Urothelium cell line (cell line): ENCODE measurements at regions not wholly inside any gene's neighbourhood (a gene's known extent, or its start where the extent isn't known, plus 50 kb on each side); places are given as distances from the start of the nearest gene placed in this dataset.

Experiments used
- DNase-seq: peaks from one replicate; pipeline ENCODE4 v3.0.0; 2011; ENCODE audit warnings: low spot score, mixed read lengths
- FAIRE-seq: peaks from 2 replicates; lab custom pipeline; 2011; peaks lifted over from hg19 to GRCh38; lab: Jason Lieb, UNC

DNA sequence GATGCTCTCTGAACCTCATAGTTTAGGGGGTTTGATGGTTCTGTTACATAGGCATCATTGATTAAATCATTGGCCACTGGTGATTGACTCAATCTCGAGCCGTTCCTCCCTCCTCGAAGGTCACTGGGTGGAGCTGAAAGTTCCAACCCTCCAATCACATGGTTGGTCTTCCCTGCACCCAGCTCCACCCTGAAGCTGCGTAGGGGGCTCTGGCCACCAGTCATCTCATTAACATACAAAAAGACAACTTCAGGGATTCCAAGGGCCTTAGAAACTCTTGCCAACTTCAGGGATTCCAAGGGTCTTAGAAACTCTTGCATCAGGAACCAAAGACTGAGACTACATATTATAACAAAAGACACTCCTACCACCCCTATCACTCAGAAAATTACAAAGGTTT is 306.5 kb upstream of the TNRC6C start:
- DNase-seq (no peak), FAIRE-seq (no peak)

DNA sequence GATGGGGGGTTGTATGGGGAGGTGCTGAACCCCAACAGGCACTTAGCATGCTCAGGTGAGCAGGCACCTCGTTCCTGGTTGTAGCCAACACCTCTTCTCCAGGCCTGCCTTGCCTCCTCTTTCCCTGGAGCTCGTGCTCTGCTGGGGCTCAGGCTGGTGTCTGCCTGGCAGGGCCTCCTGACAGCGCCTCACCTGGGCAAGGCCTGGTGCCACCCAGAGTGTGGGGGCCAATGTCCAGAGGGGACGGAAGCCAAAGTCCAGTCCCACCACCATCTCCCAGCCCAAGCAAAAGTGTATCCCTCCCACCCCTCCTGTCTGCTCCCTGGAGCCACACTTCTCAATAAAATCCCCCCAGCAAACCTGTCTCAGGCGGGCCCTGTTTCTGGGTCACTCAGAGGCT is 304.2 kb upstream of the TNRC6C start:
- no peak for FAIRE-seq
- no peak for DNase-seq

DNA sequence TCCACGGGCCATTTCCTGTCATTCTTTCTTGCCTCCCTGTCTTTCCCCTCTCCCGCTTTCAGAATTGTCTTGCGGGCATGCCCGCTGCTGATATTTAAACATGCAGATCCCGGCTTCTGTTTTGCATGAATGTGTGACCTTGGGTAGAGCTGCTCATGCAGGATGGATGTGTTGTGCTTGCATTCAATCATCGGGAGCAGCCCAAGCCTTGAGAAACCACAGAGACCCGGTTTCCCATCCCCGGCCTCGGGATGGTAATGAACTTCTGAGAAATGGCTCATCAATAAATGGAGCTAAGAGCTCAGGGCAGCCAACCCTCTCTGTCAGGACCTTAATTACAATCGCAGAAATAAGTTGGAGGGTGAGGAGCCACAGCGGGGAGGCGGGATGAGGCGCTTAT is 303.7 kb upstream of the TNRC6C start:
- FAIRE-seq (no peak), DNase-seq (no peak)

DNA sequence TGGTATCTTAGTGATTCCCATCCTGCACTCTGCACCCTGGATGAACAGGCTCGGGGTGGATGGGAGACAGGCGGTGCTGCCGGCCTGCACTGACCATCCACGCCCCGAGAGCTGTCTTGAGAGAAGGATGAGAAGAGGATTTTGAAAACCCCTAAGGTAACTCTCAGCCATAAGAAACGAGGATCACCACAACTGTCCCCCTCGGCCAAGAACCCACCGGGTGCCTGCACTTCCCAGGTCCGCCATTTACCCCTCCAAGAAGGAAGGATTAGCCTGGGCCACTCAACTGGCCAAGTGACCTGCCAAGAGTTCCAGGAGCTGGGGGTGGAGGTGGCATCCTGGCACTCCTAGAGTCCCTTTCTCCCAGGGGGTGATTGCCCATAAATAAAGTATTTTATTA is 302.4 kb upstream of the TNRC6C start:
- FAIRE-seq (no peak), DNase-seq (no peak)

DNA sequence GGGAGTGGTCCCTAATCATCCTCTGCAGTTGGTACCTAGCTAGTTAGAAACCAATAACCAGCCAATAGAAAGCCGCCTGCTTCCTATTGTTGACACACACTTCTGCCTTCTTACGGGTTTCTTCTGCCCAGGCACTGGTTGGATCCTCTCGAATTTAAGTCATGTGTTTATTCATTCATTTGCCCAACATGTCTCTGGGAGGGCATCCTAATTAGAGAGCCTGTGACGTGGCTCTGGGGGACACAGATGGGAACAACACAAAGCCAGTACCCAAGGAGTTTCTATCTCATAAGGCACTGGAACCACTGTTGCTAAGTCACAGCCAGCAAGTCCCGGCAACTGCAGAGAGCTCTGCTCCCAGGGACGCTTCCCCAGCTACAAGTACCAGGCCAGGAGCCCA is 300.7 kb upstream of the TNRC6C start:
- DNase-seq (no peak), FAIRE-seq (no peak)

DNA sequence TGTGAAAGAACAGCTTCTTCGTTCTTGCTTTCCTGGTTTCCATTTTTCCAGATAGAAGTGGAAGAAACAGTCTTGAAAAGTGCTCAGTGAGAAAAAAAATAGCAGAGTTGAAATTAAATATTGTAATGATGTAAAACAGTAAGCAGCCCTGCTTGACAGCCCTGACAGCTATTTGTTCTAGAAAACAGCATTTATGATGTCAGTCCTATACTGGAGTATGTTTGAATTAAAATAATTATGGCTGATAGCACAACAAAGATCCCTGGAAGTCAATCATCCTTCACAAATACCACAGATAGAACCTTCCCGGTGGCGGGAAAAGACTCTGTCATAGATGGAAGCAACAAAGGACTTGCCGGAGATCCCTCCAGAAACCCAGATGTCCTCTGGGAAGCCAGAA is 298.0 kb upstream of the TNRC6C start:
- FAIRE-seq (no peak), DNase-seq (no peak)

DNA sequence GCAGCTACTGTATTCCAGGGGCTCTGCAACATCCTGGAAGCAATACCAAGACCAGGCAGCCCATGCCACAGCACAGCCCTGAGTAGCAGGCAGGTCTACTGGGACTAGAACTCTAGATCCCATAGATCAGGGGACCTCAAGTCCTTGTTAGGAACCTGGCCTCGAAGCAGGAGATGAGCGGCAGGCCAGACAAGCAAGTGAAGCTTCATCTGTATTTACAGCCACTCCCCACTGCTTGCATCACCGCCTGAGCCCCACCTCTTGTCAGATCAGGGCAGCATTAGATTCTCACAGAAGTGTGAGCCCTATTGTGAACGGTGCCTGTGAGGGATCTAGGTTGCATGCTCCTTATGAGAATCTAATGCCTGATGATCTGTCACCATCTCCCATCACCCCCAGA is 295.7 kb upstream of the TNRC6C start:
- no peak for FAIRE-seq
- DNase-seq = no peak

DNA sequence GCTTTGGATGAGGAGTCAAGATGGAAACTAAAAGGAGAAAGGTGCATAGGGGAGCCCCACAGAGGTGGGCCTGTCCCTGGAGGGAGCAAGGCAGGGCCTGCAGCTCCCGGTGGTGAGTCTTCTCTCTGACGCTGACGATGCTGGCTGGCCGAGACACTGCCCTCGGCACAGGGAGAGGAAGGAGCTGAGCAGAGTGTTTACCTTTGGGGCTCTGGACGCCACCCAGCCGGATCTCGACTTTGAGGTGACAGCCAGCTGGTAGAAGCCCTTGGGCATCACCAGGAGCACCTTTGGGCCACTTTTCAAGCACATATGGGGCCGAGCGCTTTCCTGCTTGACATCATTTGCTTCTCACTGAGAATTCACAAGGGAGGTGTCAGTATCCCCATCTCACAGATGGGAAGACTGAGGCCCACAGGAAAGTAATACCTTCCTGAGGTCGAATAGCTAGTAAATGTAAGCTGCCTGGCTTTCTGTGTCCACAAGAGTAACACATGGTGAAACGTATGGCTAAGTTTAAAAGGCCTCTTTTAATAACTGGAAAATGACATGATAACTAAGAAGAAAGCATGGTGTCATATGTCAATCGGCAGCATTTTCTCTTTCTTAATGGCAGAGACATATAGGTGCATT is 294.3 kb upstream of the TNRC6C start:
- DNase-seq = no peak
- no peak for FAIRE-seq

DNA sequence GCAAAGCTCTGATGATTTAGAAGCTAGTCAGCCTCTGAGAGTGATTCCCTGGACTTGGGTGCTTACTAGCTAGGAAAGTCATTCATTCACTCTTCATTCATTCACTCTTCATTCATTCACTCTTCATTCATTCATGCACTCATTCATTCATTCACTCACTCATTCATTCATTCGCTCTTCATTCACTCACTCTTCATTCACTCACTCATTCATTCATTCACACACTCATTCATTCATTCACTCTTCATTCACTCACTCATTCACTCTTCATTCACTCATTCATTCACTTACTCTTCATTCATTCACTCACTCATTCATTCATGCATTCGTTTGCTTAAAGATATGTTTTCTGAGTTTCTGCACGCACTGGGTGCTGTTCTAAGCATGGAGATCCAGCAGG is 292.7 kb upstream of the TNRC6C start:
- FAIRE-seq (no peak), DNase-seq (no peak)

DNA sequence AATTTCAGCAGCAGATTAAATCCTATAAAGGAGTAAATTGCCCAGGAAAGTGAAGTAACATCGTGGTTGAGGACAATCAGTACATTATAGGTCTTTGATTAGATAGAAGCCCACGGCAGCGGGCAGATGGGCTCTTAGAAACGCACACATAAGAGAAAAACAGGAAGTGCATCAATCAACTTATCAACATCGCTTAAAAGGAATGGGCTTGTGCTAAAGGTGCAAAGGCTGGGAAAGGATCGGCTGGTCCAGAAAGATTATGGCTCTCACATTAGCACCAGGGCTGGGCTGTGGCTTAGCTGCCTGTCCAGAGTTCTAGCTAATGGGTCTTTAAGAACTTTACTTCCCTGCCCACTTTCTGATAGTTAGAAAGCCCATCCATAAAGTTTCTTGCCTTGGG is 292.0 kb upstream of the TNRC6C start:
- FAIRE-seq (no peak), DNase-seq (no peak)

DNA sequence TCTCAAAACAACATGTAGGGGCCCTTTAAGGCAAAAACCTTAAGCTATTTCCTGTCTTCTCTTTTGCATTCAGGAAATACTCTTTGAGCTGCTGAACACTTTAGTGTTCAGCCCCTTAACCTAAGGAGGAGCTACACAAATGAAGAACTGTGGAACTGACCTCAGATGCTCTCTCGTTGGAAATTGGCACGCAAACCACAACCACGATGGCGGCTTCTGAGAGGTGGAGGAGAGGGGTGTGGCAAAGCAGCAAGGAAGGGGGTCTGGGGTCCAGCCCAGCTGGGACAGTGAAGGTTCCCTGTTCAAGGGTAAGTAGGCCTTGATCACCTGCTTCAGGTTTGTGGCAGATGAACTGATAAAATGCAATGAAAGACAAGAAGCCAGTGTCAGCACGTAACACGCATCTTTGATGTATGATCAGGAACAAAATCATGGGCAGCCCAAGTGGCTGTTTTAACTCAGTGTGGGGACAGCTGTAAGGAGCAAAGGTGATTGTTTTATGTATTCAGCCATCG is 291.6 kb upstream of the TNRC6C start:
- DNase-seq = no peak
- FAIRE-seq = no peak

DNA sequence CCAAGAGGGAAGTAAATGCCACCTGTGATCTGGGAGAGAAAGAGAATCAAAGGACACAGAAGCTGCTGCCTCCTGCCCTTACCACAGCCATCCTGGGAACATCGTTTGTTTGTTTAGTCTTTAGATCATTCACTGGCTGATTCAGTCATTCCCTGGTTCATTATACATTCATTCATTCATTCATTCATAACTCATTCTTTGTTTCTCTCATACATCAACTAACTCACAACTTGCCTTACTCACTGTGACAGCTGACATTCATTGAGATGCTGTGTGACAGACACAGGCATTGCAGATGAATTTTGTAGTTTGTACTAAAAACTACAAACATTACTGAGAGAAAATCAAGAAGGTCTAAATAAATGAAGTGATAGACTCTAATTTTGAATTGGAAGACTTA is 291.0 kb upstream of the TNRC6C start:
- DNase-seq (no peak), FAIRE-seq (peak; percentile 66)

DNA sequence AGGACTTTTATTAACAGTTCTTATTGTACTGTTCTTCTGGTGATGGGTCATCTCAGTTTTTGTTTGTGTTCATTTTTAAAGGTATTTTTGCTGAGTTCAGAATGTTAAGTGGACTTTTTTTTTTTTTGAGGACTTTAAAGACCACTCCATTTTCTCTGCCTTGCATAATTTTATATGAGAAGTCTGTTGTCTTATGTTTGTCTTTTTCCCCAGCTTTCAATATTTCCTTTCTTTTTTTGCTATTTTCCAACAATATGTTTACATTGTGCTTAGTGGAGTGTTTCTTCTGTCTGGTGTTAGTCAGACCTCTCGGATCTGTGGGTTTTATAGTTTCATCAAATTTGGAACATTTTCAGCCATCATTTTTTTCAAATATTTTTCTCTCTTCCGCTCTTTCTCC is 290.0 kb upstream of the TNRC6C start:
- DNase-seq (no peak), FAIRE-seq (no peak)

DNA sequence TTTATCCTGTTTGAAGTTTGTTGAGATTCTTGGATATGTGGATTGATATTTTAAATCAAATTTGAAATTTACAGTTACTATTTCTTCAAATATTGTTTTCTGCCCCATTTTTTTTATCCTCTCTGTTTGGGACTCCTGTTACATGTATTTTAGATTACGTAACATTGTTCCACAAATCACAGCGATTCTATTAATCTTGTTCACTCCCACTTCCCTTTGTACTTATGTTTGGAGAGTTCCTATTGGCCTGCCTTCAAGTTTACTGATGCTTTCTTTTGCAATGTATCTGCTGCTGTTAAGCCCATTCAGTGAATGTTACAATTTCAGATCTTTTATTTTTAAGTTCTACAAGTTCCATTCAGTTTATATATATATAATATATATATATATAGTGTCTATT is 288.3 kb upstream of the TNRC6C start:
- FAIRE-seq = no peak

DNA sequence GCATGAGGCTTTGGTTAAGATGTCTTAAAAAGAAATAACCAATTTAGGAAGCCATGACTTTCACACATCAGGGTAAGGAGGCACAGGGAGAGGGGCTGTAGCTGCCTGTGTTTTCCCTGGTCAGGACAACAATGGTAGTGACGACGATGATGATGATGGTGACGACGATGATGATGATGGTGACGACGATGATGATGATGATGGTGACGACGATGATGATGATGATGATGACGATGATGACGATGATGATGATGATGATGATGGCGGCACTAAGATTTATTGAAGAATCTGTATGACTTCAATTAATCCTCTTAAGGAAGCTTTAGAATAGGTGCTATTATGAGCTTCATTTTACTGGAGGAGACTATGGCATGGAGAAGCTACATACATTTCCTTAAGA is 284.1 kb upstream of the TNRC6C start:
- DNase-seq = no peak

More for the DNA sequence above, 288.3 kb upstream of the TNRC6C start:
- DNase-seq = no peak

DNA sequence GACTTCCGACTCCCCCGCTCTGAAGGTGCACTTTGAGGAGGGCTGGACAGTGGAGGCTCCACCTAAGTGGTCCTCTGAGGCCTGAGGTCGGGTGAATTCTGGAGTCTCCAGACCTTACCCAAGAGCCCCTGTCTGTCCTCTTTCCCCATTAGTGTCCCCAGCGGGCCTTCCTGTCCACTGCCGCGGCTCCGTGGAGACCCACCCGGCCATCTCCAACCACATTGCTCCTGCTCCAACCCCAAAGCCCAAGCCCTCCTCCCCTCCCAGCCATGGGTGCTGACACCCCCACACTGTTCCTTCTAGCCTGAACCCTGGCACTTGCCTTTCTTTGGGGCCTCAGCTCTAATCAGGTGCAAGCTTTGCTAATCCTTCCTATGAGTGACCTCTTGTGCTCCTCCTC is 283.1 kb upstream of the TNRC6C start:
- DNase-seq (no peak), FAIRE-seq (no peak)

More for the DNA sequence above, 284.1 kb upstream of the TNRC6C start:
- FAIRE-seq = peak; percentile 96

DNA sequence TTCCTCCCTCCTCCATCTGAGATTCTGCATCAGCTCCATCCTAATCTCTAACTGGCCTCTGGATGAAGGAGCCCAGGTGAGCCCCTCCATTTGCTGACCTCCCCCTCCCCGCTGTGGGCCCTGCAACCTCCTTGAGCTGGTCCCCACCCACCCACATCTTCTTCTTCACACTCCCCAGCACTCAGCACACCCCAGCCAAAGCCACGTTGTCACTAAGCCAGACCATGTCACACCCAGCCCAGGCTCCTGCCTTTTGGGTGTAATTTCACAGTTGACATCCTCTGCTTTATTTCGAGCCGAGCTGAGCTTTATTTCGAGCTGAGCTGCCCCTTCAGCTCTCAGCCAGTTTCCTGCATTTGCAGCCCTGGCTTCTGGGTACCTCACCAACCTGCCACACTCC is 282.7 kb upstream of the TNRC6C start:
- no peak for DNase-seq
- FAIRE-seq = no peak

DNA sequence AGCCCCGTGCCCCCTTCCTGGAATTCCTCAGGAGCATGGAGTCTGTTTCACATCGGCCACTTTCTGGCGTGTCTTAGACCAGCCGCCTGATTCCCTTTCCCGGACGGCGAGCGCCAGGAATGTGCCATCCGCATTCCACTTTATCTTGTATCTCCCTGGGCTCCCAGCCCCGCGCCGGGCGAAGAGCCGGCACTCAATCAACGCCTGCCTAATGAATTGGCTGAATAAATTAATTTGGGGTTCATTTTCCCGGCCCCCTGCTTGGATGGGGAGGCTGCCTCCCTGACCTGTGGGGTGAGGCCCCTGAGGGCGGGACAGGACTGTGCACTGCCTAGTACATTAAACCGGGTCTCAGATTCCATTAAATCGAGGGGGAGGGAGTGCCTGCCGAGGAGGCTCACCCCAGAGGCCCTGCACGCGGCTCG is 282.3 kb upstream of the TNRC6C start:
- no peak for DNase-seq
- no peak for FAIRE-seq

DNA sequence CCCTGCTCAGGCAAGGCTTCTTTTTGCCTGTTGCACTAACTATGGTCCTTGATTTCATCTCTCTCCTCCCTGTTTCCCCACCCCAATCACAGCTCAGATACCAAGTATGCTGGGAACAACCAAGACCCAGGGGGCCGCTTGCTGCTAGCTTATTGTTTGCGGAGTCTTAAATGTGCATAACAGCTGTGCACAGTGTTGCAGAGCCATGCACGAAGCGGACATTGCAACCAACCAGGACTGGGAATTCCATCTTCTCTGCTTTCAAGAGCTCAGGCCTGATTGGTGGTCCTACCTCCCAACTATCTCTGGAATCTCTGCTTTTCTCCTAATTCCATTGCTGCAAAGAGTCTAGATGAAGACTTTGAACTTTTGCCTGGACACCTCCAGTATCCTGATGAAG is 281.3 kb upstream of the TNRC6C start:
- DNase-seq = no peak
- FAIRE-seq = no peak

DNA sequence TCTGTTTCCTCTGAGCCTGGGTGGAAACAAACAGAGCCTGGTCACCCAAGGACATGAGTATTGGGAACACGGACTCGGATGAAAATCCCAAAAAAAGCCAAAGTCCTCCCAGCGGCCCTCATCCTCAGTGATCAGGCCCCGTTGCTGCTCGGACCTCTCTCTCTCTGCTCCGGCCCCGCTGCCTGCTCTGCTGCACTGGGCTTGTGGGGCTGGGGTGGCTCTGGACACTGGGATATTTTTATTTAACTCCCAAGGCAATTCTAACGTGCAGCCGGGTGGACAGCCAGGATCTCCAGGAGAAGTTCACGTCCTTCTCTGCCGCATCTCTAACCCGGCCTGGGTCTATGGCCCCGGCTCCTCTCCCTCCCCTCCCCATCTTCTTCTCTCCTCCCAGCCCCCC is 280.9 kb upstream of the TNRC6C start:
- DNase-seq (no peak), FAIRE-seq (no peak)

DNA sequence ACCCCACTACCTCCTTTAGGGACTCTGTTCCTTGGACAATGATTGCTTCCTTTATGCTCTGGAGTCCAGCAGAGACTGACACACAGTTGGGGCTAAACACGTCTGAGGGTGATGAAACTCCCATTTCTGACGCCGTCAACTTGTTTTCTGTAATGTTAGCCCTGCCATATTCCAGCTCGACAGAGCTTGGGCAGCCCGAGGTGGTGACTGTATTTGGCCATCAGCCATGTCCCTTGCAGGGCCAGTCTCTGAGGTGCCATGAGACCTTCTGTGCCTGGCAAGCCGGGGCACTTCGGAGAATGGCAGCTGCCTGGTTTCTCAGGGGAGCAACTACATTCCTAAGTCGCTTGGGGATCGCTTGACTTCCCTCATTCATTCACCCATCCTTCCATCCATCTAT is 278.9 kb upstream of the TNRC6C start:
- FAIRE-seq (no peak), DNase-seq (no peak)

DNA sequence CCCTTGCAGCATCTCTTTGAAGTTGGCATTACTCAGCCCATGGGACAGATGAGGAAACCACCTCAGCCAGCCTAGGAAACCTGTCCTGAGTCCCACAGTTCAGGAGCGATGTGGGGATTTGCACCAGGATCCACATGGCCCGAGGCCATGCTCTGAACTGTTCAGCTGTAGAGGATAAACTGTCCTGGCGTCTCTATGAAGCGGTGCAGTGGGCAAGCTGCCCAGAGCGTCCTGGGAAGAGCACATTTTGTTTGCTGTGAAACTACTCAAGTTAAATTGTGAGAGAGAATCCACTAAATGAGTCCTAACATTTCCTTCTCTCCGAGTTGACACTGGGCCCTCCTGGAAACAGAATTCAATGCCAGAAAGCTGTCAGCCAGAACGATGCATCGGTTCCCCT is 276.6 kb upstream of the TNRC6C start:
- no peak for DNase-seq
- no peak for FAIRE-seq
